ENCODE measurements at regions not wholly inside any gene's neighbourhood (a gene's known extent, or its start where the extent isn't known, plus 50 kb on each side); places are given as distances from the start of the nearest gene placed in this dataset.

- no peak for TF ChIP-seq TAF1 (IDR thresholded peaks at IDR 0.05; ENCODE audit: low read depth, low read length)
- no peak for TF ChIP-seq POLR2A (IDR thresholded peaks at IDR 0.05; ENCODE audit: low read depth, low read length)
- no peak for TF ChIP-seq SPI1 (IDR thresholded peaks at IDR 0.05; ENCODE audit: low read depth, low read length)
- no peak for TF ChIP-seq POLR2AphosphoS5 (IDR thresholded peaks at IDR 0.05; ENCODE audit: low read depth, low read length)
- no peak for TF ChIP-seq POU2F2 (IDR thresholded peaks at IDR 0.05; ENCODE audit: low read depth, low read length)
Observed at GRCh38 chr3:144963810-144964209, 992.2 kb downstream of the DIPK2A start.

Data from GM12891 (cell line).